Astrocyte of the cerebellum (primary cell): ENCODE measurements at regions not wholly inside any gene's neighbourhood (a gene's known extent, or its start where the extent isn't known, plus 50 kb on each side); places are given as distances from the start of the nearest gene placed in this dataset.

ENCODE experiments used
- DNase-seq: peaks from one replicate; pipeline ENCODE4 v3.0.0-alpha.2; 2011; ENCODE audit warnings: low read depth
- H3K4me3 ChIP-seq: 2 replicates; pipeline ENCODE4 v1.5.1; 2011; ENCODE audit warnings: mild to moderate bottlenecking, low read depth, low read length, moderate library complexity
- CTCF ChIP-seq: IDR thresholded peaks from 2 replicates; pipeline ENCODE4 v1.5.1; 2012; ENCODE audit warnings: low read length, low read depth, moderate library complexity, mild to moderate bottlenecking; ENCODE audit errors: missing control alignments
- in situ Hi-C: cut with HindIII; loops from 2 replicates; pipeline ENCODE4 v1.10.0; 2017; ENCODE audit warnings: low sequenced_read_pairs

GRCh38 chr22:27687984-27688545 lies 113.5 kb downstream of the MN1 start:
- TF ChIP-seq CTCF, result no peak
- DNase-seq, result no peak
- in situ Hi-C loops, result no loop called here
- no peak overlapping the region for H3K4me3 ChIP-seq

- in situ Hi-C loops, result no loop called here
- no peak for DNase-seq
- no peak overlapping the region for H3K4me3 ChIP-seq
- TF ChIP-seq CTCF, result no peak
Measured at GRCh38 chr22:27689664-27690063, 111.9 kb downstream of the MN1 start.

GRCh38 chr22:27690599-27690998 lies 111.0 kb downstream of the MN1 start:
- TF ChIP-seq CTCF, result no peak

GRCh38 chr22:27692243-27692642 lies 109.3 kb downstream of the MN1 start:
- DNase-seq, result no peak
- no peak overlapping the region for H3K4me3 ChIP-seq
- in situ Hi-C loops, result no loop called here
- peak; percentile 11 for TF ChIP-seq CTCF

More at GRCh38 chr22:27690599-27690998, 111.0 kb downstream of the MN1 start:
- DNase-seq, result no peak
- no peak overlapping the region for H3K4me3 ChIP-seq
- in situ Hi-C loops, result no loop called here

- TF ChIP-seq CTCF, result no peak
- DNase-seq, result no peak
- in situ Hi-C loops, result no loop called here
- H3K4me3 ChIP-seq, result no peak overlapping the region
Measured at GRCh38 chr22:27695925-27696324, 105.6 kb downstream of the MN1 start.

GRCh38 chr22:27697888-27698287 lies 103.7 kb downstream of the MN1 start:
- in situ Hi-C loops, result no loop called here
- H3K4me3 ChIP-seq, result no peak overlapping the region
- TF ChIP-seq CTCF, result no peak
- DNase-seq, result no peak
